ENCODE measurements at regions not wholly inside any gene's neighbourhood (a gene's known extent, or its start where the extent isn't known, plus 50 kb on each side); places are given as distances from the start of the nearest gene placed in this dataset.

DNA sequence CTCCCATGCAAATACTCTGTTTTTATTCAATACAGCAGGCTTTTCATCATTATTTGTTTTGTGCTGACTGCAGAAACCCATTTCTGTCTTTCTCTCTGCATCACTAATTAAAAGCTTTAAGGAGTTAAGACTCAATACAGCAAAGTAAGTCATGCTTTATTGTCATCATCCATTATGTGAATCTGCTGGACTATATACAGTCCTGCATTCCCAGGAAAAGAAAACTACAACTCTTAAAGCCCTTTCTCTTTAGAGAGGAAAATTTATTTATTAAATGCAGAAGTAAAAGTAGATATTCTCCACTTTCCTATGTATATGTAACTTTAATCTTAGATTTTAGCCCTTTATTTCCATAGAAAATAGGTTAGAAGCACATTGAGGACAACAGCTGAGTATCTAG, 706.6 kb upstream of the RGMB start:
- Histone ChIP-seq H3K4me3 (no peak overlapping the region), H2AFZ (no peak overlapping the region; the same call in 1 of the 2 replicates), H3K36me3 (ENCODE audit: low read depth) (no peaks in the 10 kb centered on the region), H3K79me2 (ENCODE audit: insufficient read depth) (no peaks in the 10 kb centered on the region), H3K9me2 (ENCODE audit: insufficient read depth) (no peaks in the 10 kb centered on the region; the same call in 1 of the 2 replicates), H4K20me1 (ENCODE audit: insufficient read depth) (no peaks in the 10 kb centered on the region), H3K27ac (no peak overlapping the region), H3K27me3 (replicated peaks; ENCODE audit: insufficient read depth) (no peaks in the 10 kb centered on the region), H3K9ac (no peak overlapping the region), H3K4me2 (ENCODE audit: unreplicated experiment) (no peak overlapping the region), H3F3A (ENCODE audit: insufficient read depth) (no peaks in the 10 kb centered on the region), H3K4me1 (ENCODE audit: insufficient read depth) (no peaks in the 10 kb centered on the region), H3K9me3 (ENCODE audit: low read depth) (no peaks in the 10 kb centered on the region)
- no peak for TF ChIP-seq EZH2 (IDR thresholded peaks at IDR 0.05; ENCODE audit: insufficient read depth, poor library complexity, severe bottlenecking)
- no peak for TF ChIP-seq EZH2phosphoT487 (IDR thresholded peaks at IDR 0.05; ENCODE audit: insufficient read depth, low read depth)
- in situ Hi-C loops (cut with MboI) = no loop called here
- no peak for DNase-seq

DNA sequence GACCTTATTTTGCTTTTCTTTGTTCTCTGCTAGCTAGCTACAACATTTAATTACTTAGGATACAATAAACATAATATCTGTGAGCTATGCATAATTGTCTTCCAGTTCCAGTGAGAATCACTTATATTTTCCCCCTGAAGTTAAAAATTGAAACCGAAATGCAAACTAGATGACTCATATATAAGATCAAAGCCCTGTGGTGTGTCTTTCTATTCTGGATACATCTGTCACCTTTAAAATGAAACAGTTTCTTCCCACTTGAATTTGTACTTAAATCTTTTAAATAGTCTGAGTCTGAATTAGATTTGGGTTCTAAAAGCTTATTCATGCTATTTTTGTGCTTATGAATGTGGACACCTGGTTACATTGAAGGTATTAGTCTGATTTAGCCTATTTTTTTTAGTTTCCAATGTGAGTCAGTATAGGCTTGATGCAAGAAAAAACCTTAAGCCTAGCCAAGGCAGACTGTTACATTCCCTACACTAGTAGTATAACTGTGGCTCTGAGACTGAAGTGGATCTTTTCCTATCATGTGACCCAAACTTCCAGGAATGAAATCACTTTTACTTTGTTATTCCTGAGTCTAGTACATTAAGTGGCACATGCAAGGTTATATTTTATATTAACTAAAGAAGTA, 703.5 kb upstream of the RGMB start:
- Histone ChIP-seq H4K20me1 (ENCODE audit: insufficient read depth) (no peaks in the 10 kb centered on the region), H3K27me3 (replicated peaks; ENCODE audit: insufficient read depth) (no peaks in the 10 kb centered on the region), H3K9ac (no peak overlapping the region), H3K9me3 (ENCODE audit: low read depth) (no peaks in the 10 kb centered on the region), H3K4me1 (ENCODE audit: insufficient read depth) (no peaks in the 10 kb centered on the region), H3K27ac (no peak overlapping the region), H3K4me3 (no peak overlapping the region), H3F3A (ENCODE audit: insufficient read depth) (no peaks in the 10 kb centered on the region), H3K9me2 (ENCODE audit: insufficient read depth) (no peaks in the 10 kb centered on the region; the same call in 1 of the 2 replicates), H3K79me2 (ENCODE audit: insufficient read depth) (no peaks in the 10 kb centered on the region), H3K4me2 (ENCODE audit: unreplicated experiment) (no peak overlapping the region), H3K36me3 (ENCODE audit: low read depth) (no peaks in the 10 kb centered on the region), H2AFZ (no peak overlapping the region)
- DNase-seq = peak; percentile 11
- WGBS, 2 experiments (ENCODE audit: low coverage in 1 of 2, low lambda C conversion rate in 2 of 2, missing lambda C conversion rate in 2 of 2) = 50 to 62% methylated on average over 1 of the region's 1 CpG
- in situ Hi-C loops (cut with MboI) = no loop called here
- TF ChIP-seq EZH2 (IDR thresholded peaks at IDR 0.05; ENCODE audit: insufficient read depth, poor library complexity, severe bottlenecking) (no peak), EZH2phosphoT487 (IDR thresholded peaks at IDR 0.05; ENCODE audit: insufficient read depth, low read depth) (no peak)

DNA sequence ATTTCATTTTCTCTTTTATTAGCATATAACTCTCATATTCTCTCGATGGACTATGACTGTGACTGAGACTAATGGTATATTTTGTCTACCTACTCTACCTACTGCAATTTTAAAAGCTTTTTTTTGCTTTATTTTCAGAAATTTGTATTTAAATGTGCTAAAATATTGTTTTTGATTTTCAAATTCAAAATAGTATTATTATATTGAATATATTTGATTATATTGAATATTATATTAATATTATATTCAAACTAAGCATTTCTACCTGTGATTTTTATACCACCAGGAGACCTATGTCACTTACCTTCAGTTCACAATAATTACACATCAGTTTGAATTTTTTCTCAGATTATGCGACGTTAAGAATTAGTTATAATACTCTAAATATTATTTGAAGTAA, 700.5 kb upstream of the RGMB start:
- Histone ChIP-seq H3K4me2 (ENCODE audit: unreplicated experiment) (no peak overlapping the region), H3K27ac (no peak overlapping the region), H3K79me2 (ENCODE audit: insufficient read depth) (no peaks in the 10 kb centered on the region), H4K20me1 (ENCODE audit: insufficient read depth) (no peaks in the 10 kb centered on the region), H3K4me3 (no peak overlapping the region), H3K27me3 (replicated peaks; ENCODE audit: insufficient read depth) (no peaks in the 10 kb centered on the region), H3F3A (ENCODE audit: insufficient read depth) (no peaks in the 10 kb centered on the region), H3K9me2 (ENCODE audit: insufficient read depth) (no peaks in the 10 kb centered on the region; the same call in 1 of the 2 replicates), H3K36me3 (ENCODE audit: low read depth) (no peaks in the 10 kb centered on the region), H3K4me1 (ENCODE audit: insufficient read depth) (no peaks in the 10 kb centered on the region), H2AFZ (no peak overlapping the region), H3K9ac (no peak overlapping the region), H3K9me3 (ENCODE audit: low read depth) (no peaks in the 10 kb centered on the region)
- 94 to 95% methylated on average over 3 of the region's 3 CpGs for WGBS, 2 experiments (ENCODE audit: low coverage in 1 of 2, low lambda C conversion rate in 2 of 2, missing lambda C conversion rate in 2 of 2)
- DNase-seq = no peak
- in situ Hi-C loops (cut with MboI) = no loop called here
- no peak for TF ChIP-seq EZH2phosphoT487 (IDR thresholded peaks at IDR 0.05; ENCODE audit: insufficient read depth, low read depth)

DNA sequence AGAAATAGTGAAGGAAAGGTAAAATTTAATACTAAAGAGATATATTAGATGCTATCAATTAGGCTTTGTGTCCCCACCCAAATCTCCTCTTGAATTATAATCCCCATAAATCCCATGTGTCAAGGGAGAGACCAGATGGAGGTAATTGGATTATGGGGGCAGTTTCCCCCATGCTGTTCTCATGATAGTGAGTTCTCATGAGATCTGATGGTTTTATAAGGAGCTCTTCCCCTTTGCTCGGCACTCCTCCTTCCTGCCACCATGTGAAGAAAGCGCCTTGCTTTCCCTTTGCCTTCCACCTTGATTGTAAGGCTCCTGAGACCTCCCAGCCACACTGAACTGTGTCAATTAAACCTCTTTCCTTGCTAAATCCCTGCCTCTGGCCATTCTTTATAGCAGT, 697.0 kb upstream of the RGMB start:
- H3K9me3 ChIP-seq (ENCODE audit: low read depth) = no peaks in the 10 kb centered on the region
- no peak overlapping the region for H2AFZ ChIP-seq
- H3K4me1 ChIP-seq (ENCODE audit: insufficient read depth) = no peaks in the 10 kb centered on the region
- no peaks in the 10 kb centered on the region; the same call in 1 of the 2 replicates for H3K9me2 ChIP-seq (ENCODE audit: insufficient read depth)
- H3K27ac ChIP-seq = no peak overlapping the region
- in situ Hi-C loops (cut with MboI) = no loop called here
- H3K4me3 ChIP-seq = no peak overlapping the region
- H3K4me2 ChIP-seq (ENCODE audit: unreplicated experiment) = no peak overlapping the region
- H4K20me1 ChIP-seq (ENCODE audit: insufficient read depth) = no peaks in the 10 kb centered on the region
- H3K9ac ChIP-seq = no peak overlapping the region
- WGBS, 2 experiments (ENCODE audit: low coverage in 1 of 2, low lambda C conversion rate in 2 of 2, missing lambda C conversion rate in 2 of 2) = 91 to 93% methylated on average over 2 of the region's 2 CpGs
- DNase-seq = no peak
- no peaks in the 10 kb centered on the region for H3K36me3 ChIP-seq (ENCODE audit: low read depth)
- no peaks in the 10 kb centered on the region for H3K79me2 ChIP-seq (ENCODE audit: insufficient read depth)
- H3K27me3 ChIP-seq (replicated peaks; ENCODE audit: insufficient read depth) = no peaks in the 10 kb centered on the region
- TF ChIP-seq EZH2 (IDR thresholded peaks at IDR 0.05; ENCODE audit: insufficient read depth, poor library complexity, severe bottlenecking) = no peak
- no peak for TF ChIP-seq EZH2phosphoT487 (IDR thresholded peaks at IDR 0.05; ENCODE audit: insufficient read depth, low read depth)
- no peaks in the 10 kb centered on the region for H3F3A ChIP-seq (ENCODE audit: insufficient read depth)

DNA sequence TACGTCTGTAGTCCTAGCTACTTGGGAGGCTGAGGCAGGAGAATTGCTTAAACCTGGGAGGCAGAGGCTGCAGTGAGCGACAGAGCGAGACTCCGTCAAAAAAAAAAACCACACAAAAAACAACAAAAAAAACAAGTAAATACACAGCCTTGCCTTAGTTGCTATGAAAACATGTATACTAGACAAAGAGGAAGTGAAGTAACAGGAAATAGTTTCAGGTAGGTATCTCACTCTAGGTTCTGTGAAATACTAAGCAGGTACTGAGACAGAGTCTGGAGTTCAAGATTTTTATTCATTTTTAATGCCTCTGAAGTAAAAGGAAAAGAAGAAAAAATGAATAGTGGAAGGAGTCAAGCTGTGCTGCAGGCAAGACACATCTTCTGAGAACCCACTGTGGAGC, 687.9 kb upstream of the RGMB start:
- 95 to 97% methylated on average over 3 to 4 of the region's 4 CpGs for WGBS, 2 experiments (ENCODE audit: low coverage in 1 of 2, low lambda C conversion rate in 2 of 2, missing lambda C conversion rate in 2 of 2)
- no peak overlapping the region for H3K4me2 ChIP-seq (ENCODE audit: unreplicated experiment)
- in situ Hi-C loops (cut with MboI) = no loop called here

More for the DNA sequence above, 687.9 kb upstream of the RGMB start:
- no peaks in the 10 kb centered on the region for H4K20me1 ChIP-seq (ENCODE audit: insufficient read depth)
- no peak for DNase-seq
- H3K9ac ChIP-seq = no peak overlapping the region
- no peaks in the 10 kb centered on the region for H3K27me3 ChIP-seq (replicated peaks; ENCODE audit: insufficient read depth)
- H3K27ac ChIP-seq = no peak overlapping the region
- no peak overlapping the region for H3K4me3 ChIP-seq
- H3K4me1 ChIP-seq (ENCODE audit: insufficient read depth) = no peaks in the 10 kb centered on the region
- H3K9me3 ChIP-seq (ENCODE audit: low read depth) = no peaks in the 10 kb centered on the region
- H2AFZ ChIP-seq = no peak overlapping the region
- no peaks in the 10 kb centered on the region for H3K9me2 ChIP-seq (ENCODE audit: insufficient read depth)
- H3K79me2 ChIP-seq (ENCODE audit: insufficient read depth) = no peaks in the 10 kb centered on the region
- H3K36me3 ChIP-seq (ENCODE audit: low read depth) = no peaks in the 10 kb centered on the region
- no peaks in the 10 kb centered on the region for H3F3A ChIP-seq (ENCODE audit: insufficient read depth)
- TF ChIP-seq EZH2 (IDR thresholded peaks at IDR 0.05; ENCODE audit: insufficient read depth, poor library complexity, severe bottlenecking) (no peak), EZH2phosphoT487 (IDR thresholded peaks at IDR 0.05; ENCODE audit: insufficient read depth, low read depth) (no peak)

All from GM23248 (cell line).